ENCODE measurements at regions not wholly inside any gene's neighbourhood (a gene's known extent, or its start where the extent isn't known, plus 50 kb on each side); places are given as distances from the start of the nearest gene placed in this dataset.

- FAIRE-seq (no peak), ATAC-seq (no peak), DNase-seq (ENCODE audit: low read depth, low spot score) (no peak)
- in situ Hi-C loops (cut with MboI): no loop called here
- SMC1A ChIA-PET (ENCODE audit: uncharacterized antibody, unreplicated experiment): no interaction called here
- CTCF ChIA-PET: no interaction called here
- RAD21 ChIA-PET (ENCODE audit: unreplicated experiment): no interaction called here
- H3K4me2 ChIP-seq (ENCODE audit: control insufficient read depth, insufficient read depth): no peak overlapping the region
- no peaks in the 10 kb centered on the region for H3K4me1 ChIP-seq (ENCODE audit: control insufficient read depth, insufficient read depth, low read length)
- intact Hi-C loops (cut with micrococcal nuclease; ENCODE audit: unreplicated experiment): no loop called here
- no peak for TF ChIP-seq MLLT1 (IDR thresholded peaks at IDR 0.05)
- no peak for TF ChIP-seq EED (IDR thresholded peaks at IDR 0.05; ENCODE audit: low read depth)
- TF ChIP-seq YBX1 (IDR thresholded peaks at IDR 0.05): no peak
- TF ChIP-seq MAX (IDR thresholded peaks at IDR 0.05; ENCODE audit: low read depth, low read length): no peak
- no peak for TF ChIP-seq HSF1 (IDR thresholded peaks at IDR 0.05; ENCODE audit: low read depth, low read length)
- TF ChIP-seq CREM (IDR thresholded peaks at IDR 0.05; ENCODE audit: low read depth): no peak
- no peak for TF ChIP-seq POLR2AphosphoS2 (IDR thresholded peaks at IDR 0.05; ENCODE audit: low read depth, low read length)
- TF ChIP-seq RBBP5 (conservative IDR thresholded peaks at IDR 0.05): no peak
- no peak for TF ChIP-seq KAT2A (conservative IDR thresholded peaks at IDR 0.05; ENCODE audit: control insufficient read depth, low read depth, low read length)
- no peak for TF ChIP-seq MEF2A (IDR thresholded peaks at IDR 0.05; ENCODE audit: insufficient read depth, low read depth, low read length)
- no peak for TF ChIP-seq JUNB (IDR thresholded peaks at IDR 0.05)
- TF ChIP-seq E2F4 (IDR thresholded peaks at IDR 0.05; ENCODE audit: low read depth, low read length): no peak
- no peak for TF ChIP-seq SKIL (IDR thresholded peaks at IDR 0.05; ENCODE audit: low read depth, poor library complexity, severe bottlenecking)
- TF ChIP-seq ATF3 (IDR thresholded peaks at IDR 0.05; ENCODE audit: borderline replicate concordance, extremely low read depth, low read depth, low read length): no peak
- no peak for TF ChIP-seq POLR2A (IDR thresholded peaks at IDR 0.05; ENCODE audit: low read depth, low read length)
- no peak for TF ChIP-seq RAD51 (IDR thresholded peaks at IDR 0.05)
- TF ChIP-seq ZSCAN29 (IDR thresholded peaks at IDR 0.05): no peak
- TF ChIP-seq EP300 (IDR thresholded peaks at IDR 0.05; ENCODE audit: borderline replicate concordance in 1 of 2, control insufficient read depth in 1 of 2, low read depth in 2 of 2, low read length in 2 of 2): no peak
- no peak for TF ChIP-seq SREBF1 (IDR thresholded peaks at IDR 0.05; ENCODE audit: low read length)
- TF ChIP-seq TCF7 (IDR thresholded peaks at IDR 0.05; ENCODE audit: borderline replicate concordance): no peak
- no peak overlapping the region for H3K27ac ChIP-seq (ENCODE audit: control insufficient read depth, insufficient read depth)
- no peaks in the 10 kb centered on the region for H3K27me3 ChIP-seq (replicated peaks in 1 of 2; ENCODE audit: control insufficient read depth in 2 of 2, insufficient read depth in 2 of 2, low read length in 1 of 2)
- 0% methylated on average over 3 of the region's 3 CpGs for WGBS (ENCODE audit: insufficient coverage, insufficient replicate concordance, low lambda C conversion rate, missing lambda C conversion rate)
- BruUV-seq (replicated peaks): no TSS peak
- POLR2A ChIA-PET: no interaction called here
- H3K9me3 ChIP-seq (replicated peaks; ENCODE audit: control insufficient read depth, insufficient read depth, low read length): no peaks in the 10 kb centered on the region
- no peaks in the 10 kb centered on the region for H3K36me3 ChIP-seq (ENCODE audit: control insufficient read depth in 2 of 2, insufficient read depth in 2 of 2, low read length in 1 of 2)
- no peak overlapping the region for H3K4me3 ChIP-seq
- no peak overlapping the region for H3K9ac ChIP-seq (ENCODE audit: control insufficient read depth, insufficient read depth, low read length)
- no peak overlapping the region for H2AFZ ChIP-seq (ENCODE audit: control insufficient read depth, low read depth, low read length)
- H3K79me2 ChIP-seq (ENCODE audit: control insufficient read depth, insufficient read depth, low read length): no peaks in the 10 kb centered on the region
- H4K20me1 ChIP-seq (ENCODE audit: control insufficient read depth, insufficient read depth): no peaks in the 10 kb centered on the region
Measured at GRCh38 chr1:106681939-106682522, 374.4 kb upstream of the PRMT6 start.

Data from GM12878 (cell line).